SK-N-SH (cell line): ENCODE measurements at regions not wholly inside any gene's neighbourhood (a gene's known extent, or its start where the extent isn't known, plus 50 kb on each side); places are given as distances from the start of the nearest gene placed in this dataset.

Experiments used
- NFIC ChIP-seq: IDR thresholded peaks from 2 replicates; pipeline ENCODE4 v1.4.0; 2012; ENCODE audit warnings: borderline replicate concordance
- TF ChIP-seq, protein P1 (sequence below): fragments of 200-600 bp; sonication (generic); IDR thresholded peaks from 2 replicates; pipeline ENCODE4 v1.6.1; 2017; ENCODE audit warnings: antibody characterized with exemption, mild to moderate bottlenecking, moderate library complexity
- TF ChIP-seq, protein P2 (sequence below): IDR thresholded peaks from 2 replicates; pipeline ENCODE4 v1.4.0; 2012; ENCODE audit warnings: low read depth, borderline replicate concordance

DNA sequence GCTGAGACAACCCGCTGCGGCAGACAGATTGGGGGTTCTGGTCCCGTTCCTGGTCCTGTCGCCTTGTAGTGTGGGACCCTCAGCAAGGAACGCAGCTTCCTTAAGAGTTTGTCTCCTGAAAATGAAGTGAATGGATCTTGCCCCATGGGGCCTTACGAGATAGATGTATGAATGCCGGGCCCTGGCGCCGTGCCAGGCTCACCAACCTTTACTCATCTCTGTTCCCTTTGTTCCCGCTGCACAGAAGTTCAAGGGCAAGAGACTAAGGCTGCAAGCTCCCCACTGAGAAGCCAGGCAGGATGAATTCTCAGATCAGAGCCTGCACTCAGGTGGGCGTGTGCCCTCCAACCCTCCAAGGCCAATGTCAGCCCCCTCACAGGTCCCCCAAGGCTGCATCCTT, 162.7 kb upstream of the IQSEC1 start:
- TF ChIP-seq, protein P1, sequence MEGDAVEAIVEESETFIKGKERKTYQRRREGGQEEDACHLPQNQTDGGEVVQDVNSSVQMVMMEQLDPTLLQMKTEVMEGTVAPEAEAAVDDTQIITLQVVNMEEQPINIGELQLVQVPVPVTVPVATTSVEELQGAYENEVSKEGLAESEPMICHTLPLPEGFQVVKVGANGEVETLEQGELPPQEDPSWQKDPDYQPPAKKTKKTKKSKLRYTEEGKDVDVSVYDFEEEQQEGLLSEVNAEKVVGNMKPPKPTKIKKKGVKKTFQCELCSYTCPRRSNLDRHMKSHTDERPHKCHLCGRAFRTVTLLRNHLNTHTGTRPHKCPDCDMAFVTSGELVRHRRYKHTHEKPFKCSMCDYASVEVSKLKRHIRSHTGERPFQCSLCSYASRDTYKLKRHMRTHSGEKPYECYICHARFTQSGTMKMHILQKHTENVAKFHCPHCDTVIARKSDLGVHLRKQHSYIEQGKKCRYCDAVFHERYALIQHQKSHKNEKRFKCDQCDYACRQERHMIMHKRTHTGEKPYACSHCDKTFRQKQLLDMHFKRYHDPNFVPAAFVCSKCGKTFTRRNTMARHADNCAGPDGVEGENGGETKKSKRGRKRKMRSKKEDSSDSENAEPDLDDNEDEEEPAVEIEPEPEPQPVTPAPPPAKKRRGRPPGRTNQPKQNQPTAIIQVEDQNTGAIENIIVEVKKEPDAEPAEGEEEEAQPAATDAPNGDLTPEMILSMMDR, result no peak
- no peak; the same call in 1 of the 2 replicates for TF ChIP-seq NFIC
- TF ChIP-seq, protein P2, sequence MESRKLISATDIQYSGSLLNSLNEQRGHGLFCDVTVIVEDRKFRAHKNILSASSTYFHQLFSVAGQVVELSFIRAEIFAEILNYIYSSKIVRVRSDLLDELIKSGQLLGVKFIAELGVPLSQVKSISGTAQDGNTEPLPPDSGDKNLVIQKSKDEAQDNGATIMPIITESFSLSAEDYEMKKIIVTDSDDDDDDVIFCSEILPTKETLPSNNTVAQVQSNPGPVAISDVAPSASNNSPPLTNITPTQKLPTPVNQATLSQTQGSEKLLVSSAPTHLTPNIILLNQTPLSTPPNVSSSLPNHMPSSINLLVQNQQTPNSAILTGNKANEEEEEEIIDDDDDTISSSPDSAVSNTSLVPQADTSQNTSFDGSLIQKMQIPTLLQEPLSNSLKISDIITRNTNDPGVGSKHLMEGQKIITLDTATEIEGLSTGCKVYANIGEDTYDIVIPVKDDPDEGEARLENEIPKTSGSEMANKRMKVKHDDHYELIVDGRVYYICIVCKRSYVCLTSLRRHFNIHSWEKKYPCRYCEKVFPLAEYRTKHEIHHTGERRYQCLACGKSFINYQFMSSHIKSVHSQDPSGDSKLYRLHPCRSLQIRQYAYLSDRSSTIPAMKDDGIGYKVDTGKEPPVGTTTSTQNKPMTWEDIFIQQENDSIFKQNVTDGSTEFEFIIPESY, result no peak
